Liver (tissue), 8 donors: ENCODE measurements at regions not wholly inside any gene's neighbourhood (a gene's known extent, or its start where the extent isn't known, plus 50 kb on each side); places are given as distances from the start of the nearest gene placed in this dataset.

Experiments used
- DNase-seq: peaks from one replicate; pipeline ENCODE4 v3.0.0-alpha.2; 2017; ENCODE audit warnings: low spot score
- H3K27ac ChIP-seq, 2 donors: one replicate each; pipeline ENCODE4 v1.7.0; 2013; ENCODE audit warnings: inconsistent platforms in 2 of 2, low read length in 2 of 2, control low read depth in 1 of 2, low read depth in 1 of 2, mild to moderate bottlenecking in 1 of 2
- H3K27me3 ChIP-seq, 4 donors: one replicate each; pipeline versions ENCODE4 v1.6.1 to v1.7.0; 2013; ENCODE audit warnings: low read length in 3 of 4, inconsistent platforms in 1 of 4, mild to moderate bottlenecking in 1 of 4, moderate library complexity in 1 of 4; ENCODE audit not compliant: control insufficient read depth in 4 of 4, insufficient read depth in 4 of 4
- H3K36me3 ChIP-seq, 4 donors: one replicate each; pipeline versions ENCODE4 v1.6.1 to v1.7.0; 2013; ENCODE audit warnings: low read length in 3 of 4, mild to moderate bottlenecking in 3 of 4, low read depth in 1 of 4, moderate library complexity in 1 of 4; ENCODE audit not compliant: control insufficient read depth in 4 of 4, insufficient read depth in 3 of 4
- H3K4me1 ChIP-seq, 4 donors: one replicate each; pipeline versions ENCODE4 v1.6.1 to v1.7.0; 2013; ENCODE audit warnings: low read length in 3 of 4, mild to moderate bottlenecking in 3 of 4, moderate library complexity in 1 of 4; ENCODE audit not compliant: control insufficient read depth in 4 of 4, insufficient read depth in 4 of 4
- H3K4me3 ChIP-seq, 3 donors: one replicate each; pipeline versions ENCODE4 v1.6.1 to v1.7.0; 2013; ENCODE audit warnings: low read length in 3 of 3, control low read depth in 1 of 3, low read depth in 1 of 3, mild to moderate bottlenecking in 1 of 3
- H3K9ac ChIP-seq, 2 donors: one replicate each; pipeline ENCODE4 v1.7.0; 2013; ENCODE audit warnings: low read length in 2 of 2, mild to moderate bottlenecking in 2 of 2, moderate library complexity in 2 of 2, control low read depth in 1 of 2, low read depth in 1 of 2
- H3K9me3 ChIP-seq, 4 donors: one replicate each; pipeline versions ENCODE4 v1.6.1 to v1.7.0; 2013; ENCODE audit warnings: low read length in 3 of 4; ENCODE audit not compliant: control insufficient read depth in 4 of 4
- EGR1 ChIP-seq, 2 donors: IDR thresholded peaks; 2 replicates each; pipeline ENCODE4 v1.6.1; 2016 to 2018; ENCODE audit warnings: antibody characterized with exemption in 2 of 2, low read depth in 2 of 2
- FOXA1 ChIP-seq: IDR thresholded peaks from 2 replicates; pipeline ENCODE4 v1.6.1; 2016; ENCODE audit warnings: antibody characterized with exemption
- FOXA2 ChIP-seq: IDR thresholded peaks from 2 replicates; pipeline ENCODE4 v1.6.1; 2016; ENCODE audit warnings: antibody characterized with exemption
- GABPA ChIP-seq, 2 donors: IDR thresholded peaks in 1 of 2; conservative IDR thresholded peaks in 1 of 2; 2 replicates each; pipeline ENCODE4 v1.6.1; 2016; ENCODE audit warnings: antibody characterized with exemption in 2 of 2, mild to moderate bottlenecking in 1 of 2, moderate library complexity in 1 of 2
- HNF4A ChIP-seq, 2 donors: conservative IDR thresholded peaks; 2 replicates each; pipeline ENCODE4 v1.6.1; 2016; ENCODE audit warnings: antibody characterized with exemption in 2 of 2, mild to moderate bottlenecking in 2 of 2
- HNF4G ChIP-seq: IDR thresholded peaks from 2 replicates; pipeline ENCODE4 v1.6.1; 2016; ENCODE audit warnings: antibody characterized with exemption
- JUND ChIP-seq, 2 donors: IDR thresholded peaks; 2 replicates each; pipeline ENCODE4 v1.6.1; 2016; ENCODE audit warnings: antibody characterized with exemption in 2 of 2
- NR2F2 ChIP-seq: IDR thresholded peaks from 2 replicates; pipeline ENCODE4 v1.6.1; 2016; ENCODE audit warnings: antibody characterized with exemption
- RAD21 ChIP-seq, 2 donors: IDR thresholded peaks; 2 replicates each; pipeline ENCODE4 v1.6.1; 2016; ENCODE audit warnings: antibody characterized with exemption in 2 of 2, mild to moderate bottlenecking in 2 of 2
- RXRA ChIP-seq, 2 donors: IDR thresholded peaks; 2 replicates each; pipeline ENCODE4 v1.6.1; 2017 to 2018; ENCODE audit warnings: antibody characterized with exemption in 2 of 2, mild to moderate bottlenecking in 1 of 2
- SP1 ChIP-seq: IDR thresholded peaks from 2 replicates; pipeline ENCODE4 v1.6.1; 2018; ENCODE audit warnings: antibody characterized with exemption, mild to moderate bottlenecking
- TAF1 ChIP-seq: conservative IDR thresholded peaks from 2 replicates; pipeline ENCODE4 v1.6.1; 2016; ENCODE audit warnings: antibody characterized with exemption, mild to moderate bottlenecking
- YY1 ChIP-seq: IDR thresholded peaks from 2 replicates; pipeline ENCODE4 v1.6.1; 2016; ENCODE audit warnings: antibody characterized with exemption, mild to moderate bottlenecking
- WGBS: extraction: QIAGEN DNeasy Blood & Tissue Kit; methylation state at CpG from one replicate; pipeline ENCODE4 v1.1.7; 2013; 5-methylcytosine and 5-hydroxymethylcytosine counted together
- TF ChIP-seq, protein P1 (sequence below): IDR thresholded peaks from 2 replicates; pipeline ENCODE4 v1.6.1; 2016; ENCODE audit warnings: antibody characterized with exemption
- TF ChIP-seq, protein P2 (sequence below): fragments of 150-350 bp; IDR thresholded peaks from 2 replicates; pipeline ENCODE4 v1.5.1; 2017; ENCODE audit warnings: improper control_type of control experiment, low read depth, low read length; ENCODE audit not compliant: missing input control
- TF ChIP-seq, protein P3 (sequence below): IDR thresholded peaks from 2 replicates; pipeline ENCODE4 v1.6.1; 2016; ENCODE audit warnings: antibody characterized with exemption, mild to moderate bottlenecking
- TF ChIP-seq, protein P4 (sequence below): IDR thresholded peaks from 2 replicates; pipeline ENCODE4 v1.6.1; 2016; ENCODE audit warnings: antibody characterized with exemption
- TF ChIP-seq, protein P5 (sequence below): IDR thresholded peaks from 2 replicates; pipeline ENCODE4 v1.6.1; 2016; ENCODE audit warnings: antibody characterized with exemption
- donor health status: healthy.
- donor health status: healthy.
- donor health status: healthy.
- donor health status: healthy.
- donor health status: healthy.

DNA sequence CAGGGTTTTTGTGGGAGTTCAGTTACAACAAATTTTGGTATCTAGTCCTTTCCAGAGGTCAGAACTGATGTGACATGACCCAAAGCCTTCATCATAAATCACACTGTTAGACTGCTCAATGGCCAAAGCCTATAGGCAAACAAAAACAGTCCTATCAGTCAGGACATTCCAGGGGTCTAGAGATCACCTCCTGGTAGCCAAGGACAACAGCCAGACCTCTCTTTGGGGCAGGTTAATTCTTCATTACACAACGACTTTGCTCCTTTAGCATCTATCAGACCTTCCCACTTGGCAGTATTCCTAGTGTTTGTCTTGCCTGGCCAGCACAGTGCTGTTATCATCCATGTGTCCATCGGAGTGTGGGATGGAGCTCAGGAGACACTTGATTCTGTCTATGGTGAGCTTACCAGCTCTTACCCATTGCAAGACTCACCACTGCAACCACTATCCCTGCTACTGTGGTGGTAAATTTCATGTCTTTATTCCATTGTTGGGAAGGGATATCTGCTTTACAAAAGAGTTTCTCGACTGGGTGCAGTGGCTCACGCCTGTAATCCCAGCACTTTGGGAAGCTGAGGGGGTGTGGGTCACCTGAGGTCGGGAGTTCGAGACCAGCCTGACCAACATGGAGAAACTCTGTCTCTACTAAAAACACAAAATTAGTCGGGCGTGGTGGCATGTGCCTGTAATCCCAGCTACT, 95.5 kb upstream of the DHX40 start:
- 72% methylated on average over 8 of the region's 8 CpGs for WGBS
- Histone ChIP-seq H3K27me3 (no peaks in the 10 kb centered on the region), H3K4me1 (peaks cover 4 to 41% (median 23%) of the 10 kb centered on the region in 4 donors), H3K4me3 (no peak overlapping the region), H3K9ac (no peak overlapping the region), H3K36me3 (no peaks in the 10 kb centered on the region), H3K27ac (peak overlapping the region in 1 of 2 donors; percentile 33), H3K9me3 (no peaks in the 10 kb centered on the region)
- no peak for DNase-seq
- peak; percentile 16 for TF ChIP-seq HNF4G
- TF ChIP-seq, protein P1, sequence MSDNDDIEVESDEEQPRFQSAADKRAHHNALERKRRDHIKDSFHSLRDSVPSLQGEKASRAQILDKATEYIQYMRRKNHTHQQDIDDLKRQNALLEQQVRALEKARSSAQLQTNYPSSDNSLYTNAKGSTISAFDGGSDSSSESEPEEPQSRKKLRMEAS: peak; percentile 90
- peak; percentile 79 for TF ChIP-seq FOXA2
- TF ChIP-seq, protein P2, sequence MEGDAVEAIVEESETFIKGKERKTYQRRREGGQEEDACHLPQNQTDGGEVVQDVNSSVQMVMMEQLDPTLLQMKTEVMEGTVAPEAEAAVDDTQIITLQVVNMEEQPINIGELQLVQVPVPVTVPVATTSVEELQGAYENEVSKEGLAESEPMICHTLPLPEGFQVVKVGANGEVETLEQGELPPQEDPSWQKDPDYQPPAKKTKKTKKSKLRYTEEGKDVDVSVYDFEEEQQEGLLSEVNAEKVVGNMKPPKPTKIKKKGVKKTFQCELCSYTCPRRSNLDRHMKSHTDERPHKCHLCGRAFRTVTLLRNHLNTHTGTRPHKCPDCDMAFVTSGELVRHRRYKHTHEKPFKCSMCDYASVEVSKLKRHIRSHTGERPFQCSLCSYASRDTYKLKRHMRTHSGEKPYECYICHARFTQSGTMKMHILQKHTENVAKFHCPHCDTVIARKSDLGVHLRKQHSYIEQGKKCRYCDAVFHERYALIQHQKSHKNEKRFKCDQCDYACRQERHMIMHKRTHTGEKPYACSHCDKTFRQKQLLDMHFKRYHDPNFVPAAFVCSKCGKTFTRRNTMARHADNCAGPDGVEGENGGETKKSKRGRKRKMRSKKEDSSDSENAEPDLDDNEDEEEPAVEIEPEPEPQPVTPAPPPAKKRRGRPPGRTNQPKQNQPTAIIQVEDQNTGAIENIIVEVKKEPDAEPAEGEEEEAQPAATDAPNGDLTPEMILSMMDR: no peak
- TF ChIP-seq, protein P3, sequence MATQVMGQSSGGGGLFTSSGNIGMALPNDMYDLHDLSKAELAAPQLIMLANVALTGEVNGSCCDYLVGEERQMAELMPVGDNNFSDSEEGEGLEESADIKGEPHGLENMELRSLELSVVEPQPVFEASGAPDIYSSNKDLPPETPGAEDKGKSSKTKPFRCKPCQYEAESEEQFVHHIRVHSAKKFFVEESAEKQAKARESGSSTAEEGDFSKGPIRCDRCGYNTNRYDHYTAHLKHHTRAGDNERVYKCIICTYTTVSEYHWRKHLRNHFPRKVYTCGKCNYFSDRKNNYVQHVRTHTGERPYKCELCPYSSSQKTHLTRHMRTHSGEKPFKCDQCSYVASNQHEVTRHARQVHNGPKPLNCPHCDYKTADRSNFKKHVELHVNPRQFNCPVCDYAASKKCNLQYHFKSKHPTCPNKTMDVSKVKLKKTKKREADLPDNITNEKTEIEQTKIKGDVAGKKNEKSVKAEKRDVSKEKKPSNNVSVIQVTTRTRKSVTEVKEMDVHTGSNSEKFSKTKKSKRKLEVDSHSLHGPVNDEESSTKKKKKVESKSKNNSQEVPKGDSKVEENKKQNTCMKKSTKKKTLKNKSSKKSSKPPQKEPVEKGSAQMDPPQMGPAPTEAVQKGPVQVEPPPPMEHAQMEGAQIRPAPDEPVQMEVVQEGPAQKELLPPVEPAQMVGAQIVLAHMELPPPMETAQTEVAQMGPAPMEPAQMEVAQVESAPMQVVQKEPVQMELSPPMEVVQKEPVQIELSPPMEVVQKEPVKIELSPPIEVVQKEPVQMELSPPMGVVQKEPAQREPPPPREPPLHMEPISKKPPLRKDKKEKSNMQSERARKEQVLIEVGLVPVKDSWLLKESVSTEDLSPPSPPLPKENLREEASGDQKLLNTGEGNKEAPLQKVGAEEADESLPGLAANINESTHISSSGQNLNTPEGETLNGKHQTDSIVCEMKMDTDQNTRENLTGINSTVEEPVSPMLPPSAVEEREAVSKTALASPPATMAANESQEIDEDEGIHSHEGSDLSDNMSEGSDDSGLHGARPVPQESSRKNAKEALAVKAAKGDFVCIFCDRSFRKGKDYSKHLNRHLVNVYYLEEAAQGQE: peak; percentile 40
- TF ChIP-seq JUND (IDR thresholded peaks at IDR 0.05): peak in 1 of 2 donors; percentile 67
- TF ChIP-seq SP1: peak; percentile 55
- peak in 1 of 2 donors; percentile 58 for TF ChIP-seq GABPA (IDR thresholded peaks at IDR 0.05 in 1 of 2, conservative IDR thresholded peaks at IDR 0.05 in 1 of 2)
- peak; percentile 45 to 94 for TF ChIP-seq RXRA (IDR thresholded peaks at IDR 0.05)
- TF ChIP-seq, protein P4, sequence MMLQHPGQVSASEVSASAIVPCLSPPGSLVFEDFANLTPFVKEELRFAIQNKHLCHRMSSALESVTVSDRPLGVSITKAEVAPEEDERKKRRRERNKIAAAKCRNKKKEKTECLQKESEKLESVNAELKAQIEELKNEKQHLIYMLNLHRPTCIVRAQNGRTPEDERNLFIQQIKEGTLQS: no peak
- peak; percentile 73 to 94 for TF ChIP-seq HNF4A (conservative IDR thresholded peaks at IDR 0.05)
- TF ChIP-seq, protein P5, sequence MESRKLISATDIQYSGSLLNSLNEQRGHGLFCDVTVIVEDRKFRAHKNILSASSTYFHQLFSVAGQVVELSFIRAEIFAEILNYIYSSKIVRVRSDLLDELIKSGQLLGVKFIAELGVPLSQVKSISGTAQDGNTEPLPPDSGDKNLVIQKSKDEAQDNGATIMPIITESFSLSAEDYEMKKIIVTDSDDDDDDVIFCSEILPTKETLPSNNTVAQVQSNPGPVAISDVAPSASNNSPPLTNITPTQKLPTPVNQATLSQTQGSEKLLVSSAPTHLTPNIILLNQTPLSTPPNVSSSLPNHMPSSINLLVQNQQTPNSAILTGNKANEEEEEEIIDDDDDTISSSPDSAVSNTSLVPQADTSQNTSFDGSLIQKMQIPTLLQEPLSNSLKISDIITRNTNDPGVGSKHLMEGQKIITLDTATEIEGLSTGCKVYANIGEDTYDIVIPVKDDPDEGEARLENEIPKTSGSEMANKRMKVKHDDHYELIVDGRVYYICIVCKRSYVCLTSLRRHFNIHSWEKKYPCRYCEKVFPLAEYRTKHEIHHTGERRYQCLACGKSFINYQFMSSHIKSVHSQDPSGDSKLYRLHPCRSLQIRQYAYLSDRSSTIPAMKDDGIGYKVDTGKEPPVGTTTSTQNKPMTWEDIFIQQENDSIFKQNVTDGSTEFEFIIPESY: peak; percentile 76
- TF ChIP-seq RAD21 (IDR thresholded peaks at IDR 0.05): peak; percentile 45 to 57
- TF ChIP-seq YY1: peak; percentile 74
- peak; percentile 76 for TF ChIP-seq FOXA1
- TF ChIP-seq NR2F2: no peak
- no peak for TF ChIP-seq TAF1
- peak in 1 of 2 donors; percentile 25 for TF ChIP-seq EGR1 (IDR thresholded peaks at IDR 0.05; ENCODE audit: low read depth in 2 of 2)
